SU-DHL-6 (cell line): ENCODE measurements at regions not wholly inside any gene's neighbourhood (a gene's known extent, or its start where the extent isn't known, plus 50 kb on each side); places are given as distances from the start of the nearest gene placed in this dataset.

Experiments used
- H2AFZ ChIP-seq: fragments of 200-600 bp; sonication (generic); 2 replicates; pipeline ENCODE4 v1.6.1; 2014; ENCODE audit warnings: low read depth, mild to moderate bottlenecking, moderate library complexity, mixed read lengths, antibody characterized with exemption, low read length; ENCODE audit not compliant: severe bottlenecking
- H3F3A ChIP-seq: fragments of 200-600 bp; shearing (Covaris generic); 2 replicates; pipeline ENCODE4 v1.6.0; 2016; ENCODE audit warnings: antibody characterized with exemption, mild to moderate bottlenecking; ENCODE audit not compliant: insufficient read depth
- H3K27ac ChIP-seq: fragments of 200-600 bp; sonication (generic); 2 replicates; pipeline ENCODE4 v1.5.1; 2016; ENCODE audit warnings: low read depth, mild to moderate bottlenecking, low read length, moderate library complexity, mixed read lengths
- H3K27me3 ChIP-seq: fragments of 200-600 bp; sonication (generic), shearing (Covaris generic); 2 replicates; pipeline ENCODE4 v1.6.0; 2014; ENCODE audit warnings: mild to moderate bottlenecking, low read length
- H3K36me3 ChIP-seq: fragments of 200-600 bp; sonication (generic); 2 replicates; pipeline ENCODE4 v1.6.1; 2014; ENCODE audit warnings: mild to moderate bottlenecking, low read length, mixed read lengths
- H3K4me2 ChIP-seq: fragments of 300-600, 200-600 bp; shearing (Covaris generic), sonication (generic); 2 replicates; pipeline ENCODE4 v1.6.0; 2014; ENCODE audit warnings: low read length, low read depth, mild to moderate bottlenecking; ENCODE audit not compliant: poor library complexity, severe bottlenecking
- H3K4me3 ChIP-seq: fragments of 200-600 bp; sonication (generic); 2 replicates; pipeline ENCODE4 v1.5.1; 2014; ENCODE audit warnings: antibody characterized with exemption, low read length, mild to moderate bottlenecking, mixed read lengths; ENCODE audit not compliant: insufficient read depth, poor library complexity, severe bottlenecking
- H3K79me2 ChIP-seq: fragments of 200-600 bp; sonication (generic); 2 replicates; pipeline ENCODE4 v1.6.1; 2014; ENCODE audit warnings: mild to moderate bottlenecking, low read length, moderate library complexity; ENCODE audit not compliant: insufficient read depth
- H3K9ac ChIP-seq: fragments of 200-600 bp; sonication (generic); 2 replicates; pipeline ENCODE4 v1.7.0; 2014; ENCODE audit warnings: mild to moderate bottlenecking, low read length
- H3K9me2 ChIP-seq: fragments of 200-600 bp; sonication (generic); replicated peaks from 2 replicates; pipeline ENCODE4 v1.6.1; 2014; ENCODE audit warnings: low read length; ENCODE audit not compliant: insufficient read depth
- H3K9me3 ChIP-seq: fragments of 200-600 bp; sonication (generic); 2 replicates; pipeline ENCODE4 v1.6.1; 2014; ENCODE audit warnings: low read length, mixed read lengths; ENCODE audit not compliant: insufficient read depth
- H4K20me1 ChIP-seq: fragments of 200-600 bp; sonication (generic); 2 replicates; pipeline ENCODE4 v1.6.1; 2014; ENCODE audit warnings: low read depth, mild to moderate bottlenecking, antibody characterized with exemption, low read length, moderate library complexity, mixed read lengths
- CTCF ChIP-seq: fragments of 200-600 bp; sonication (generic); IDR thresholded peaks from one replicate; pipeline ENCODE4 v1.5.1; 2017; ENCODE audit warnings: antibody characterized with exemption, mild to moderate bottlenecking, low read length, moderate library complexity; ENCODE audit not compliant: insufficient read depth, poor library complexity, severe bottlenecking
- EZH2phosphoT487 ChIP-seq: fragments of 200-600 bp; sonication (generic), shearing (Covaris generic); conservative IDR thresholded peaks from 2 replicates; pipeline ENCODE4 v1.6.1; 2018; ENCODE audit warnings: mild to moderate bottlenecking, antibody characterized with exemption, low read length, moderate library complexity, mixed read lengths

GRCh38 chr6:91383207-91383606, 796.3 kb upstream of the MAP3K7 start:
- H3K4me2 ChIP-seq = no peak overlapping the region
- no peaks in the 10 kb centered on the region for H3K79me2 ChIP-seq
- no peak overlapping the region for H2AFZ ChIP-seq
- no peak overlapping the region for H3K4me3 ChIP-seq
- TF ChIP-seq CTCF (no peak), EZH2phosphoT487 (no peak)
- H3K9me2 ChIP-seq = no peaks in the 10 kb centered on the region
- no peaks in the 10 kb centered on the region for H3F3A ChIP-seq
- no peaks in the 10 kb centered on the region for H3K36me3 ChIP-seq
- no peaks in the 10 kb centered on the region for H4K20me1 ChIP-seq
- H3K9me3 ChIP-seq = no peaks in the 10 kb centered on the region
- no peak overlapping the region for H3K9ac ChIP-seq
- no peak overlapping the region for H3K27ac ChIP-seq
- H3K27me3 ChIP-seq = no peaks in the 10 kb centered on the region

GRCh38 chr6:91376686-91377085, 789.8 kb upstream of the MAP3K7 start:
- Histone ChIP-seq H2AFZ (no peak overlapping the region), H3K4me3 (no peak overlapping the region), H3K9me3 (no peaks in the 10 kb centered on the region), H3F3A (no peaks in the 10 kb centered on the region), H4K20me1 (no peaks in the 10 kb centered on the region), H3K27me3 (no peaks in the 10 kb centered on the region), H3K27ac (no peak overlapping the region), H3K9ac (no peak overlapping the region), H3K9me2 (no peaks in the 10 kb centered on the region), H3K36me3 (no peaks in the 10 kb centered on the region), H3K79me2 (no peaks in the 10 kb centered on the region), H3K4me2 (no peak overlapping the region)
- TF ChIP-seq CTCF (no peak), EZH2phosphoT487 (no peak)

GRCh38 chr6:91366781-91367180, 779.9 kb upstream of the MAP3K7 start:
- H2AFZ ChIP-seq = no peak overlapping the region
- TF ChIP-seq CTCF = no peak
- no peak for TF ChIP-seq EZH2phosphoT487

More at GRCh38 chr6:91366781-91367180, 779.9 kb upstream of the MAP3K7 start:
- Histone ChIP-seq H3K27ac (no peak overlapping the region), H3K9me2 (no peaks in the 10 kb centered on the region), H4K20me1 (no peaks in the 10 kb centered on the region), H3K4me2 (no peak overlapping the region), H3K4me3 (no peak overlapping the region), H3F3A (no peaks in the 10 kb centered on the region), H3K36me3 (no peaks in the 10 kb centered on the region), H3K27me3 (no peaks in the 10 kb centered on the region), H3K9ac (no peak overlapping the region), H3K79me2 (no peaks in the 10 kb centered on the region), H3K9me3 (no peaks in the 10 kb centered on the region)
